OCI-M1 (cell line): ENCODE measurements at regions not wholly inside any gene's neighbourhood (a gene's known extent, or its start where the extent isn't known, plus 50 kb on each side); places are given as distances from the start of the nearest gene placed in this dataset.
"Not testable (repeated sequence)": the region's sequence is repeated elsewhere in the genome, so short reads cannot be mapped to it uniquely, and the experiment has no call there.

Source experiments
- DNase-seq: peaks from one replicate; lab custom pipeline; 2025; lab: John Stamatoyannopoulos, UW

- DNase-seq: no peak
Observed at GRCh38 chr11:95435628-95436353, 204.8 kb upstream of the SESN3 start.

DNA sequence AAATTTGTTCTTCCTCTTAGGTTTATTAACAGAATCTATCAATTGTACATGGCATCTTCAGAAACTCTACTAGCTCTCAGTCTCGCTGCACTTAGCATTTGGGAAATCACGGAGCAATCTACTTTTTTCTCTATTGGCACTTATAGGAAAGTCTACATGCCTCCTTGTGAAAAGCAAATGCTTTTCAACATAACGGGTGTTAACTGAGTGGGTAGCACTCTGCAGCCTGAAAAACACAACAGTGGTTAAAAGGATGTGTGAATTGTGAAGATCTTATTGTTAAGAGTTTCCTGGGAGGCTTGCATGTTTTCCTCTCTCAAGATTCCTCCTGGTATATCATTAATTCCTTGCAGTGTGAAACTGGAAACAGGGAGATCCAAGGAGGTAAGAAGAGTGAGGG, 204.2 kb upstream of the SESN3 start:
- DNase-seq: no peak

GRCh38 chr11:95434489-95435057, 203.6 kb upstream of the SESN3 start:
- peak; percentile 80 for DNase-seq

GRCh38 chr11:95434009-95434408, 203.0 kb upstream of the SESN3 start:
- no peak for DNase-seq

DNA sequence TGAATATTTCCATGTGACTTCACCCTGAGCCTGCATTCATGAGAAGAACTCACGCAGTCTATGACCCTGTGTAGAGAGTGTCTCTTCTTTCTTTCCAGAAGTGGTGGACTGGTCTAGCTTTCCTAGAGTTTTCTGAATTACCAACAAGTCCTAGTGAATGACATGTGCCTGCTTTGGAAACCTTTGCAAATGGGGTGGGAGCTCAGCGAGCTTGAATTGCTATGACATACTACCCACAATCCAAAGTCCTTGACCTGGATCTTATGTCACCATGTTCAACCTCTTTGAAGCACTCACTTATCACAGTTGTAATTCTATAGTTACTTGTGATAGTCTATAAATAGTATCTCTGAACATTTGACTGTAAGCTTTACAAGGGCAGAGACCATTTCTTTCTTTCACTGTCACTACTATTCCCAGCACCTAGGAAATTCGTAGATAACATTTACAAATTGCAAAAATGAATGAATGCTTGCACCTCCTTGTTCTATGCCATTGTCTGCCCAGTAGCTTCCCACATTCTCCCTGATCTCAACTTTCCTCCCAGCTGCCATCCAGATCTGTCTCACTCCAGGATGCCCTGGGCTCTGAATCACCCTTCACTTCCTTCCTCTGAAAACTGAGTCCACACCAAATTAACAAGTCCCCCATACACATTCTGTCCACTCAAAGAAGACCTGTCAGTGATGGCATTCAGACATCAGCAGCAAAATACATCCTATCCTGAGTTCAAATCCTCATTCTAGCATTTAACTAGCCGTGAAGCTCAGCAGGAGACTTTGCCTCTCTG, 201.9 kb upstream of the SESN3 start:
- no peak for DNase-seq

GRCh38 chr11:95429376-95429907, 198.4 kb upstream of the SESN3 start:
- no peak for DNase-seq

DNA sequence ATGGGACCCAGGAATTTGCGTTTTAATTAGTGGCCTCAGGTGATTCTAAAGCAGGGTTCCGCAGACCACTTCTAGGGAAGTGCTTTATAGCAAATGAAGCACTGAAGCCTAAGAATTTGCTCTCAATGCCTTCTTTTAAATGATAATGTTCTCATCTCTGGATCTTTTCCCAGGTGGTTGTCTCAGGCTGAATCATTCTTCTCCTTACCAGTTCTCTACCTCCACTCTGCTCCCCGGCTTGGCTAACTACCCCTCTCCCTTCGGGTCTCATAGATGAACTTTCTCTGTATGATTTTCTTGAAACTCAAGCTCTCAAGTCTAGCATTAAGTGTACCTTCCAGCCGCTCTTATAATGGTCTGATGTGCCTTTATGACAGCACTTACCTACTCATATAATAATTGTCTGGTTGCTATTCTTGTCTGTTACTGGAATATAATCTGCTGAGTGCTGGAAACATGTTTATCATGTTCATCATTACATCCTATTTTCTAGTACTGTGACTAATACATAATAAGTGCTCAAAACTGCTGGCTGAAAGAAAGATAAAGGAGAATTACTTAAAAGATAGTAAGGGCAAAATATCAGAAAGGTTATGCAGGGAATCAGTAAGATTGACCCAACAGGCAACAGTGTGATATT, 195.9 kb upstream of the SESN3 start:
- DNase-seq: no peak

DNA sequence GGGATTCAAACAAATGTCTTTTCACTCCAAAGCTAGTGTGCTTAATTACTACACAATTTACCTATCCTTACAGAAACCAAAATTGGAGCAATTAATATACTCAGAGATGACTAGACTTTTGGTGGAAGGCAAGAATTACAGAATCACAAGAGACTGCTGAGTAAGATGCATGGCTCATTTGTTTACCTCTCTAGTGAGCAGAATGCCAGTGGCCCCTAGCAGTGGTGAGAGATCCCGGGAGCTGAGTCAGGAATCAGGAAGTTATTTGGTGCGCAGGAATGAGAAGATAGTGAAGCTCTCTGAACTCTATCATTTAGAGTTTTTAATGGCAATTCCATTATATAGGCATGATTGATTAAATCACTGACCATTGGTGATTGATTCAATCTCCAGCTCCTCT, 188.9 kb upstream of the SESN3 start:
- no peak for DNase-seq

- no peak for DNase-seq
Observed at GRCh38 chr11:95418916-95419315, 187.9 kb upstream of the SESN3 start.

- DNase-seq: no peak
Observed at GRCh38 chr11:95417832-95418231, 186.8 kb upstream of the SESN3 start.

DNA sequence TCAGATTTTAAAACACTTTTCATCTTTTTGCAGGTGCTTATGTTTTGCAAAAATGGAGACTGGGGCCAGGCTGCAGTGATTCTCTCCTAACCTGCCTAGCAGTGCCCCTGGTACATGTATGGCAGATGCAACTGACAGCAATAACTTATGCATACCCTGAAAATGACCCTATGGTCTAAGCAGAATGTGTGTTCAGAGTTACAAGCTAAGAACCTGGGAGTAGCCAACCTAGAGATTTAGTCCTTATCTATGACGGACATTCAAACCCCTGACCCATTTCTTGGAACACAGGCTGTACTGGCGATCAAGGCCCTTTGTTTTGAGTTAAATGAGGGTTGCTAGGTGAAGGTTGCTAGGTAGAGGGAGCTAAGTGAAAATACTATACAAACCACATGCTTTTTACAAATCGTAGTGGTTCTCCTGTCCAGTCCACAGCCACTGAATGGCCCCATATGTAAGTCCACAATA, 184.9 kb upstream of the SESN3 start:
- peak; percentile 95 for DNase-seq

DNA sequence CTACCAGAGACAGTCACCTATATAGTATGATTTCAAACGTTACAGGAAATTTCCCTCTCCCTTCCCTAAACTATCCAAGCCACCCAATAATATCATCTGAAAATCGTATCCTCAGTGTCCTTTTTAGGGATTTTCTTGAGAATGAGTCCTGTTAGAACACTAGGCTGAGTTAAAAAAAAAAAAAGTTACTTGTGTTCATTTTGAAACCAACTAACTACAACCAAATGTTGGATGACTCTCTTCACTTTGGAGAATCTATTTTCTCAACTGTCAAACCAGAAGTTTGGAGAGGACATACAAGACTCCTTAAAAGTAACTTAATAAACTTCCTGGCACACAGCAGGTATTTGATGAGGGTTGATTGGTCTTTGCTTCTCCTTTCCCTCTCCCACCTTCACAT, 183.2 kb upstream of the SESN3 start:
- DNase-seq: no peak

- no peak for DNase-seq
Observed at GRCh38 chr11:95413761-95414160, 182.8 kb upstream of the SESN3 start.

GRCh38 chr11:95413021-95413420, 182.0 kb upstream of the SESN3 start:
- no peak for DNase-seq

GRCh38 chr11:95412074-95412473, 181.1 kb upstream of the SESN3 start:
- DNase-seq: no peak

- not testable (repeated sequence) for DNase-seq
Observed at GRCh38 chr11:95410707-95411106, 179.7 kb upstream of the SESN3 start.

GRCh38 chr11:95406271-95406670, 175.3 kb upstream of the SESN3 start:
- no peak for DNase-seq

DNA sequence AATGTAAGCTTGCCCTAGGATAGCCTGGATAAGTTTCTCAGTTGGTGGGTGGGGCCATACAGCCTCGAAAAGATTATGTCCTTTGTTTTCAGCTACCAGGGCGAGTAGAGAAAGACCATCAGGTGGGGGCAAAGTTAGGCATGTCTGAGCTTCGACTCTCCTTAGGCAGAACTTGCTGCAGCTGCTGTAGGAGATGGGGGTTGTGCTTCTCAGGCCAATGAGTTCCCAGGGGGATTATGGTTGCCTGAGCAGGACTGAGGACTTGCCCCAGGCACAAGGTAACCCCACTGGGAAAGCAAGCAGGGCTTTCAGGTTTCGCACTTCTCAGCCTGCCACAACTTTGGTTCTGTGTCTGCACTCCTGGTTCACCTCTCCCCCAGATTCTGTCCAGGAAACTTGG, 173.4 kb upstream of the SESN3 start:
- no peak for DNase-seq

- DNase-seq: peak; percentile 71
Observed at GRCh38 chr11:95398437-95399112, 167.6 kb upstream of the SESN3 start.

DNA sequence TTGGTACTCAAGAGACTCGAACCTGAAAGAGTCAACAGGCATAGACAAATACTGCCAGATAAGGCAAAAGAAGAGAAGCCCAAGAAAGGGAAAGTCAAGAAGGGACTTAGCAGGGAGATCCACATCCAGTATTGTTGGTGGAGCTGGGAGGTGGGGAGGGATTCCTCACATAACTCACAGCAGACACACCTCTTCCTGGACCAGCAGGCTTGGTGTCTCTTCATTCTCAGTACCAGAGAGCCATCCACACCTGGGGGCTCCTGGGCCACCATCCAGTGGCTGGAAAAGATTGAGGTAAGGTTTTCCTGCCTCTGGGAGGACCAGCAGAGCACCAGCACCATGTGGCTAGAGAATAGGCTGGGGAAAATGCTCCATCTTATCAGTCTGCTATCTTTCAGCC, 161.6 kb upstream of the SESN3 start:
- DNase-seq: no peak

- DNase-seq: no peak
Observed at GRCh38 chr11:95389427-95389826, 158.4 kb upstream of the SESN3 start.

DNA sequence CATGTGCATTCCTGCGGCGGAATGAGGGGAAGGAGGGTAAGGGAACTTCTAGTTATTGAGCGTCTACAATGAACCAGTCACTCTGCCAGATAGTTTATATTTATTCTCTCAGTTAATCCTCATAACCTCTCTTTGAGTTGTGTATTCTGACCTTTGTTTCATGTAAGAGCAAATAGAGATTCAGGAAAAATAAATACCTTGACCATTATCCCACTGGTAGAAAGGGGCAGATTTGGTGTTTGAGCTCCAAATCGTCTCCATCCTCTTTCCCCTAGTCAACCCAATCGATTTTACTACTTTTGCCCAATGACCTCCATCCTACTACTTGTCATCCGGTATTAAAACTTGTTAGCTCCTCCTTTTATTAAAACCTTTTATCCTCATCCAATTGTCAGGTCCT, 157.1 kb upstream of the SESN3 start:
- no peak for DNase-seq
